ENCODE measurements at regions not wholly inside any gene's neighbourhood (a gene's known extent, or its start where the extent isn't known, plus 50 kb on each side); places are given as distances from the start of the nearest gene placed in this dataset.

DNA sequence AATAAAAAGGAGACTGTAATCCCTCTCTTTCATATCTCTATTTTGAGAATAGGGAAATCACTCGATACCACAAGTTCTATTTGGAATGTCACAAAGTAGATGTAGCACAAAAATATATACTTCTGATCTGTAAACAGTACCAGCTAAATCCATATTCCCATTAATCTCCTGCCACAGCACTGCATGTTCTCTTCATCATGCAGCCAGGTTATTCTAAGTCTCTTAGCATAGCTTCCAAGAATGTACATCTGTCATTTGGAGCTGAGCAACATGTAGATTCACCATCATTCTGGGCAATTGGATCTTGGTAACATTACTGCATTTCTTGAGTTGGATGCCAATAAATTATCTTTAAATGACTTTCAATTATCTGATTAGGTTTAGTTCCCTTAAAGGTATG, 1874.5 kb downstream of the MRPL39 start:
- TF ChIP-seq GATA3 (IDR thresholded peaks at IDR 0.05; ENCODE audit: low read depth, low read length) (no peak), GATA2 (IDR thresholded peaks at IDR 0.05; ENCODE audit: low read depth, low read length) (no peak)
